ENCODE measurements at regions not wholly inside any gene's neighbourhood (a gene's known extent, or its start where the extent isn't known, plus 50 kb on each side); places are given as distances from the start of the nearest gene placed in this dataset.

- H3K27ac ChIP-seq = no peak overlapping the region
- no peak for DNase-seq (ENCODE audit: low spot score)
- ChIA-PET CTCF (interaction anchor here (0.7 kb wide), 2 partner anchors 461 to 798 kb away, joined by 3 to 4 read pairs; no protein-coding TSS in a partner anchor), POLR2A (ENCODE audit: low non-redundant PET) (no interaction called here)
- TF ChIP-seq CTCF (conservative IDR thresholded peaks at IDR 0.05; ENCODE audit: low read depth) = no peak
Observed at GRCh38 chr6:168870982-168871381, 382.7 kb downstream of the THBS2 start.

GRCh38 chr6:168867247-168868102 is 386.2 kb downstream of the THBS2 start:
- no peak overlapping the region for H3K27ac ChIP-seq
- POLR2A ChIA-PET (ENCODE audit: low non-redundant PET) = no interaction called here
- CTCF ChIA-PET = interaction anchor here (0.5 kb wide), 1 partner anchor 666 kb away, joined by 7 read pairs; no protein-coding TSS in a partner anchor
- DNase-seq (ENCODE audit: low spot score) = no peak
- no peak for TF ChIP-seq CTCF (conservative IDR thresholded peaks at IDR 0.05; ENCODE audit: low read depth)

- TF ChIP-seq CTCF (conservative IDR thresholded peaks at IDR 0.05; ENCODE audit: low read depth) = no peak
- POLR2A ChIA-PET (ENCODE audit: low non-redundant PET) = no interaction called here
- CTCF ChIA-PET = no interaction called here
Observed at GRCh38 chr6:168866534-168866933, 387.1 kb downstream of the THBS2 start.

GRCh38 chr6:168865522-168865921 is 388.1 kb downstream of the THBS2 start:
- POLR2A ChIA-PET (ENCODE audit: low non-redundant PET) = no interaction called here
- DNase-seq (ENCODE audit: low spot score) = no peak
- H3K27ac ChIP-seq = no peak overlapping the region
- CTCF ChIA-PET = no interaction called here
- TF ChIP-seq CTCF (conservative IDR thresholded peaks at IDR 0.05; ENCODE audit: low read depth) = no peak

More at GRCh38 chr6:168866534-168866933, 387.1 kb downstream of the THBS2 start:
- no peak overlapping the region for H3K27ac ChIP-seq
- DNase-seq (ENCODE audit: low spot score) = no peak

GRCh38 chr6:168864541-168865460 is 388.8 kb downstream of the THBS2 start:
- TF ChIP-seq CTCF (conservative IDR thresholded peaks at IDR 0.05; ENCODE audit: low read depth) = no peak
- CTCF ChIA-PET = interaction anchor here (0.6 kb wide), 1 partner anchor 594 kb away, joined by 4 read pairs; no protein-coding TSS in a partner anchor
- H3K27ac ChIP-seq = no peak overlapping the region
- POLR2A ChIA-PET (ENCODE audit: low non-redundant PET) = no interaction called here
- no peak for DNase-seq (ENCODE audit: low spot score)

GRCh38 chr6:168863467-168863866 is 390.2 kb downstream of the THBS2 start:
- H3K27ac ChIP-seq = no peak overlapping the region
- DNase-seq (ENCODE audit: low spot score) = no peak
- POLR2A ChIA-PET (ENCODE audit: low non-redundant PET) = no interaction called here
- TF ChIP-seq CTCF (conservative IDR thresholded peaks at IDR 0.05; ENCODE audit: low read depth) = no peak
- CTCF ChIA-PET = interaction anchor here (0.7 kb wide), 1 partner anchor 548 kb away, joined by 3 read pairs; no protein-coding TSS in a partner anchor
